ENCODE measurements at regions not wholly inside any gene's neighbourhood (a gene's known extent, or its start where the extent isn't known, plus 50 kb on each side); places are given as distances from the start of the nearest gene placed in this dataset.

DNA sequence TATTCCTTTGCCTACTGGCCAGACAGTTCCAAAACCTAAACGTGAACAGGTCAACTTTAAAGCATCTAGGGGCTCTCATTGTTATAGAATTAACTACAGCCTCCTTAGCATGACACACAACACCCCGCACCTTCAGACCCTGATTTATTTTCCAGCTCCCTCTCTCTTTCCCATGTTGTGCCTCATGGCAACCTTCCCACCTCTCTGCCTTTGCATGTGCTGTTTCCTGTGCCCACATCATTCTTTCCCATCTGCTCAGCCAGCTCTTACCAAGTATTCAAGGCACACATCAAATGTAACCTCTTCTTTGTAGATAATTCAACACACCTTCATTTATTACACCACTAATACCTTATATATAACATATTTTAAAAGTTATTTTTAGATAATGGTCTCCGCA, 291.0 kb downstream of the COL12A1 start:
- 76 to 90% (median 85%) methylated on average over 3 of the region's 3 CpGs for WGBS, 5 donors
- Histone ChIP-seq H3K27me3 (no peaks in the 10 kb centered on the region), H3K4me1 (no peaks in the 10 kb centered on the region), H3K9me3 (no peaks in the 10 kb centered on the region), H3K27ac (no peak overlapping the region), H3K36me3 (no peaks in the 10 kb centered on the region), H3K4me3 (no peak overlapping the region)
- TF ChIP-seq EP300 (IDR thresholded peaks at IDR 0.05) (no peak), POLR2A (IDR thresholded peaks at IDR 0.05) (no peak), POLR2AphosphoS5 (IDR thresholded peaks at IDR 0.05) (no peak)
- TF ChIP-seq, protein P1, sequence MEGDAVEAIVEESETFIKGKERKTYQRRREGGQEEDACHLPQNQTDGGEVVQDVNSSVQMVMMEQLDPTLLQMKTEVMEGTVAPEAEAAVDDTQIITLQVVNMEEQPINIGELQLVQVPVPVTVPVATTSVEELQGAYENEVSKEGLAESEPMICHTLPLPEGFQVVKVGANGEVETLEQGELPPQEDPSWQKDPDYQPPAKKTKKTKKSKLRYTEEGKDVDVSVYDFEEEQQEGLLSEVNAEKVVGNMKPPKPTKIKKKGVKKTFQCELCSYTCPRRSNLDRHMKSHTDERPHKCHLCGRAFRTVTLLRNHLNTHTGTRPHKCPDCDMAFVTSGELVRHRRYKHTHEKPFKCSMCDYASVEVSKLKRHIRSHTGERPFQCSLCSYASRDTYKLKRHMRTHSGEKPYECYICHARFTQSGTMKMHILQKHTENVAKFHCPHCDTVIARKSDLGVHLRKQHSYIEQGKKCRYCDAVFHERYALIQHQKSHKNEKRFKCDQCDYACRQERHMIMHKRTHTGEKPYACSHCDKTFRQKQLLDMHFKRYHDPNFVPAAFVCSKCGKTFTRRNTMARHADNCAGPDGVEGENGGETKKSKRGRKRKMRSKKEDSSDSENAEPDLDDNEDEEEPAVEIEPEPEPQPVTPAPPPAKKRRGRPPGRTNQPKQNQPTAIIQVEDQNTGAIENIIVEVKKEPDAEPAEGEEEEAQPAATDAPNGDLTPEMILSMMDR (IDR thresholded peaks at IDR 0.05), result no peak
- intact Hi-C loops (cut with DNase I; ENCODE audit: low total_unique reads), result no loop called here
- no peak for DNase-seq

DNA sequence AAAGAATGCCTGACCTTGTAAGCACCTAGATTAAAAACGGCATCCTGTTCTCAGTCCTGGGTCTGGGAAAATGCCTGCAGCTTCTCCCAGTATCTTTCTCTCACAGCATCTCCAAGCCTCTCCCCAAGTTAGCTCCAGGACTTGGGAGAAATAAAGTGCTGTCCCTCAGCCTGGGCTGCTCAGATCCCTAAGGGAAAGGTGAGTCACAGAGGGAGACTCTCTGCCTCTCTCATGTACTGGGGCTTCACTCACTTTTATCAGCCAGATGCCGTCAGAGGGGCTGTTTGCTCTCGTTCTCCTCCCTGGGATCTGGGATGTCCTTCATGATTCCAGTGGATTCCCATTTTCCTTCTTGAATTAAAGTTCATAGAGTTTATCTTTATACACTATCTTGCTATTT, 293.6 kb downstream of the COL12A1 start:
- TF ChIP-seq POLR2AphosphoS5 (IDR thresholded peaks at IDR 0.05) (no peak), POLR2A (IDR thresholded peaks at IDR 0.05) (no peak), EP300 (IDR thresholded peaks at IDR 0.05) (no peak)
- TF ChIP-seq, protein P1 (IDR thresholded peaks at IDR 0.05), result no peak
- Histone ChIP-seq H3K4me3 (no peak overlapping the region), H3K9me3 (no peaks in the 10 kb centered on the region), H3K36me3 (no peaks in the 10 kb centered on the region), H3K27me3 (no peaks in the 10 kb centered on the region), H3K4me1 (no peaks in the 10 kb centered on the region), H3K27ac (no peak overlapping the region)
- WGBS, 5 donors, result 39 to 61% (median 53%) methylated on average over 3 of the region's 3 CpGs
- DNase-seq, result no peak
- intact Hi-C loops (cut with DNase I; ENCODE audit: low total_unique reads), result no loop called here

DNA sequence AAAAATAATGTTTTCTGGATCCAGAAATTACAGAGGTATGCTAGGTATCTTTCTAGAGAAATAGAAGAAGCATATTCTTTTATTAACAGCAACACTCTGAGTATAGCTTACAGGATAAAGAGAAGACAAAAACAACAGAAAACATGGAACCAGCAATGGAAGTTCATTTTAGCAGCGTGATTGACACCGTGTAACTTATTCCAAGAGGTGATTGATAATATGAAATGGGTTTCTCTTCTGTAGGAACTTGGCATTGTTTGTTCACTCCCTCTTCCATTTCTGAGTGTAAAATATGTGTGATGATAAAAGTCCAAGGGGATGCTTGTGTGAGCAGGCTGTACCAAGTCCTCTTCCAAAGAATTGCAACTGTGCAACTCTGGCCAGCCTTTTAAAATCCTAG, 303.0 kb downstream of the COL12A1 start:
- WGBS, 5 donors, result 87 to 100% (median 94%) methylated on average over 2 of the region's 2 CpGs
- intact Hi-C loops (cut with DNase I; ENCODE audit: low total_unique reads), result no loop called here
- Histone ChIP-seq H3K36me3 (no peaks in the 10 kb centered on the region), H3K27me3 (no peaks in the 10 kb centered on the region), H3K4me3 (no peak overlapping the region), H3K9me3 (peaks cover 0 to 31% (median 12%) of the 10 kb centered on the region in 4 donors), H3K27ac (no peak overlapping the region), H3K4me1 (no peaks in the 10 kb centered on the region)
- no peak for DNase-seq
- TF ChIP-seq, protein P1 (IDR thresholded peaks at IDR 0.05), result no peak
- TF ChIP-seq EP300 (IDR thresholded peaks at IDR 0.05) (no peak), POLR2AphosphoS5 (IDR thresholded peaks at IDR 0.05) (no peak), POLR2A (IDR thresholded peaks at IDR 0.05) (no peak)

DNA sequence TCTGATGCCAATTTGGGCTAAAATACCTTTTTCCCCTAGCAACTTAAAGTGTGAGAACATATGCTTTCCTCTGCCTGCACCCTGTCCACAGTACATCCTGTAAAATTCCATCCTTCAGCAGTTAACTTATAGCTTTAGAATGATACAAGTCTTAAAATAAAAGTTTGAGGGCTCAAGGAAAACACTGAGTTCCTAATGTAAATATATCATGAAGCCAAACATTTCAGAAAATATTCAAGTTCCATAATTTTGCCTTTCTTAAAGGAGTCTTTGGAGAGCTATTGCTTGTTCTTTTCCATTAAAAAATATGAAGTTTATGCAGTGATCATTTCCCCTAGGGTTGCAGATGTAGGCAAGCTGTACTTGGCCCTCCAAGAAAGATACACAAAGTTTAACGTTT, 303.8 kb downstream of the COL12A1 start:
- H3K4me3 ChIP-seq, result no peak overlapping the region
- intact Hi-C loops (cut with DNase I; ENCODE audit: low total_unique reads), result no loop called here
- no peak for DNase-seq
- 54 to 69% (median 68%) methylated on average over 1 of the region's 1 CpG for WGBS, 5 donors
- no peak overlapping the region for H3K27ac ChIP-seq
- H3K27me3 ChIP-seq, result no peaks in the 10 kb centered on the region
- H3K4me1 ChIP-seq, result no peaks in the 10 kb centered on the region
- H3K36me3 ChIP-seq, result no peaks in the 10 kb centered on the region
- H3K9me3 ChIP-seq, result peaks cover 0 to 36% (median 14%) of the 10 kb centered on the region in 4 donors
- TF ChIP-seq POLR2AphosphoS5 (IDR thresholded peaks at IDR 0.05), result no peak
- TF ChIP-seq EP300 (IDR thresholded peaks at IDR 0.05), result no peak
- TF ChIP-seq, protein P1 (IDR thresholded peaks at IDR 0.05), result no peak
- TF ChIP-seq POLR2A (IDR thresholded peaks at IDR 0.05), result no peak

Measured in stomach (tissue), 8 donors.